ENCODE measurements at regions not wholly inside any gene's neighbourhood (a gene's known extent, or its start where the extent isn't known, plus 50 kb on each side); places are given as distances from the start of the nearest gene placed in this dataset.

DNA sequence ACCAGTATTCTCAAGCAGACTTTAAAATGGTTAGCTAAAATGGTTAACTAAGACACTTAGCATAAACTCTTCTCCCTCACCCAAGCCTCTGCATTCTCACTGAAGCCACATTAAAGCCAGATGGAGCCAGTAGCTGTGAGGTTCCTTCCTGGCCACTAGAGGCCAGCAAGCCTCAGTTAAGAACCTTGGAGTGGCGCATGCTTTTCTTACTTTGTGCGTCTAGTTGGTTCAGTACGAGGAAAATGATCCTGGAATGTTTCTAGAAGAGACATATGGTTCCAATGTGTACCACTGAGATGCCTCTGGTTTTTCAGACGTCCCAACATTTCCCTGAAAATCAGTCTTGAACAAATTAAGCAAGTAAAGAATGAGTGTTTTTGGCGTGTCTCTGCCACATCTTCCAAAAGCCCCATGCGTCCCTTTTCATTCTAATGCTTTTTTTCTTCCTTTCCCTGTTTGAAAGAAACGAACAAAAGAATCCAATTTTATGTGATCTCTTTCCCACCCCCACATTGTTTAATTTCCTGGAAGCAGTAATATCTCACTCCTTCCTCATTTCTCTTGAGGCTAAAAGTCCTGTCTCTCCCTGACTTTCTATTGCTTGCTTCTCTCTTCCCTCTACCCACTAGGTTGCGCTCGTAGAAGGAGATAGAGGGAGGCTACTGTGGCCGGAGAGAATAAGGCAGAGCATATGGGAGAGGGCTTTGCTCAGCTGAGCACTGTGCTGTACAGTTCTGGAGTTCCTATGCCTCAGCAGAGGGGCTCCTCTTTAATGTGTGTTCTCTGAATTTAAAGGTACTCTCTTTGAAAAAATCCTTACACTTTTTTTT is 82.9 kb upstream of the TAB3 start:
- Histone ChIP-seq H3K4me3 (ENCODE audit: low read depth, low read length) (peak overlapping the region; percentile 55), H3K4me1 (ENCODE audit: control insufficient read depth, insufficient read depth, low read length, poor library complexity, severe bottlenecking) (no peaks in the 10 kb centered on the region), H3K9me3 (ENCODE audit: control insufficient read depth in 2 of 2, low read length in 2 of 2) (no peaks in the 10 kb centered on the region), H3K27me3 (ENCODE audit: control insufficient read depth, insufficient read depth, low read length) (no peaks in the 10 kb centered on the region), H3K36me3 (ENCODE audit: control insufficient read depth, insufficient read depth, low read length) (no peaks in the 10 kb centered on the region), H3K27ac (ENCODE audit: insufficient read depth, low read length, poor library complexity, severe bottlenecking) (no peak overlapping the region)
- H3K4me1 Mint-ChIP-seq, result peaks cover 2 to 4% (median 4%) of the 10 kb centered on the region in 4 donors
- peak in 1 of 2 donors; percentile 37 for ATAC-seq (ENCODE audit: low read depth in 2 of 2)
- H3K36me3 Mint-ChIP-seq, result no peaks in the 10 kb centered on the region
- no peak overlapping the region for H3K27ac Mint-ChIP-seq
- H3K9me3 Mint-ChIP-seq, result peaks cover 0 to 1% (median 0%) of the 10 kb centered on the region in 7 donors
- peak overlapping the region in 3 of 4 donors; percentile 23 to 80 (median 63) for H3K4me3 Mint-ChIP-seq
- peak in 2 of 3 donors; percentile 10 to 17 for DNase-seq
- H3K27me3 Mint-ChIP-seq, result peaks cover 14% of the 10 kb centered on the region

DNA sequence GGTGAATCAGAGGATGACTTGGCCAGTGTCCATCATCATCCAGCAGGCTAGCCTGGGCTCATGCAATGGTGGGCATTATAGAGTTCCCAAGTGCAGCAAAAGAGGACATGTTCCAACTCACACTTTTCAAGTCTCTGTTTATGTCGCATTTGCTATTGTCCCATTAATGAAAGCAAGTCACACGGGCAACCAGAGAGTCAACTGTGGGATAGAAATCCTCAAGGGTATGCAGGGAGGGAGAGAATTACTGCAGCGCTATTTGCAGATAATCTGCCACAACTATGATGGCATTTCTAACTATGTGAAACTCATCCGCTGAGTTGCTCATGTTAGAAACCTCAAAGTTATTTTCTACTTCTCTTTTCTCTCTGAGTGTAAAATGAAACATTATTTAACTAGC is 78.5 kb upstream of the TAB3 start:
- no peak overlapping the region for H3K4me3 Mint-ChIP-seq

DNA sequence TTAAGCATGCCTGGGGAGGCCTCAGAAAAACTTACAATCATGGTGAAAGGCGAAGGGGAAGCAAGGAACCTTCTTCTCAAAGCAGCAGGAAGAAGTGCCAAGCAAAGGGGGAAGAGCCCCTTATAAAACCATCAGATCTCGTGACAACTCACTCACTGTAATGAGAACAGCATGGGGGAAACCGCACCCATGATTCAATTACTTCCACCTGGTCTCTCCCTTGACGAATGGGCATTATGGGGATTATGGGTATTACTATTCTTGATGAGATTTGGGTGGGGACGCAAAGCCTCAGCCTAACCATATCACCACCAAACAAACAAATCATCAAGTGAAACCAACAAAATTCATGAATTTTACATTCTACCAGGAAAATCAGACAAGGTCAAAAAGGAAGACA is 76.7 kb upstream of the TAB3 start:
- H3K27ac ChIP-seq (ENCODE audit: insufficient read depth, low read length, poor library complexity, severe bottlenecking), result no peak overlapping the region
- DNase-seq (no peak), ATAC-seq (ENCODE audit: low read depth in 2 of 2) (no peak)
- Mint-ChIP-seq H3K4me3 (no peak overlapping the region), H3K4me1 (no peaks in the 10 kb centered on the region), H3K36me3 (no peaks in the 10 kb centered on the region), H3K9me3 (no peaks in the 10 kb centered on the region), H3K27ac (no peak overlapping the region), H3K27me3 (peaks cover 6% of the 10 kb centered on the region)
- no peaks in the 10 kb centered on the region for H3K9me3 ChIP-seq (ENCODE audit: control insufficient read depth in 2 of 2, low read length in 2 of 2)
- H3K27me3 ChIP-seq (ENCODE audit: control insufficient read depth, insufficient read depth, low read length), result no peaks in the 10 kb centered on the region
- no peak overlapping the region for H3K4me3 ChIP-seq (ENCODE audit: low read depth, low read length)
- H3K4me1 ChIP-seq (ENCODE audit: control insufficient read depth, insufficient read depth, low read length, poor library complexity, severe bottlenecking), result no peaks in the 10 kb centered on the region
- no peaks in the 10 kb centered on the region for H3K36me3 ChIP-seq (ENCODE audit: control insufficient read depth, insufficient read depth, low read length)

More for the DNA sequence above, 78.5 kb upstream of the TAB3 start:
- Mint-ChIP-seq H3K27ac (no peak overlapping the region), H3K4me1 (peaks cover 2 to 4% (median 4%) of the 10 kb centered on the region in 4 donors), H3K27me3 (peaks cover 6% of the 10 kb centered on the region), H3K36me3 (no peaks in the 10 kb centered on the region), H3K9me3 (no peaks in the 10 kb centered on the region)
- no peak overlapping the region for H3K27ac ChIP-seq (ENCODE audit: insufficient read depth, low read length, poor library complexity, severe bottlenecking)
- H3K4me3 ChIP-seq (ENCODE audit: low read depth, low read length), result no peak overlapping the region
- ATAC-seq (ENCODE audit: low read depth in 2 of 2) (no peak), DNase-seq (no peak)
- no peaks in the 10 kb centered on the region for H3K36me3 ChIP-seq (ENCODE audit: control insufficient read depth, insufficient read depth, low read length)
- H3K4me1 ChIP-seq (ENCODE audit: control insufficient read depth, insufficient read depth, low read length, poor library complexity, severe bottlenecking), result no peaks in the 10 kb centered on the region
- H3K27me3 ChIP-seq (ENCODE audit: control insufficient read depth, insufficient read depth, low read length), result no peaks in the 10 kb centered on the region
- no peaks in the 10 kb centered on the region for H3K9me3 ChIP-seq (ENCODE audit: control insufficient read depth in 2 of 2, low read length in 2 of 2)

DNA sequence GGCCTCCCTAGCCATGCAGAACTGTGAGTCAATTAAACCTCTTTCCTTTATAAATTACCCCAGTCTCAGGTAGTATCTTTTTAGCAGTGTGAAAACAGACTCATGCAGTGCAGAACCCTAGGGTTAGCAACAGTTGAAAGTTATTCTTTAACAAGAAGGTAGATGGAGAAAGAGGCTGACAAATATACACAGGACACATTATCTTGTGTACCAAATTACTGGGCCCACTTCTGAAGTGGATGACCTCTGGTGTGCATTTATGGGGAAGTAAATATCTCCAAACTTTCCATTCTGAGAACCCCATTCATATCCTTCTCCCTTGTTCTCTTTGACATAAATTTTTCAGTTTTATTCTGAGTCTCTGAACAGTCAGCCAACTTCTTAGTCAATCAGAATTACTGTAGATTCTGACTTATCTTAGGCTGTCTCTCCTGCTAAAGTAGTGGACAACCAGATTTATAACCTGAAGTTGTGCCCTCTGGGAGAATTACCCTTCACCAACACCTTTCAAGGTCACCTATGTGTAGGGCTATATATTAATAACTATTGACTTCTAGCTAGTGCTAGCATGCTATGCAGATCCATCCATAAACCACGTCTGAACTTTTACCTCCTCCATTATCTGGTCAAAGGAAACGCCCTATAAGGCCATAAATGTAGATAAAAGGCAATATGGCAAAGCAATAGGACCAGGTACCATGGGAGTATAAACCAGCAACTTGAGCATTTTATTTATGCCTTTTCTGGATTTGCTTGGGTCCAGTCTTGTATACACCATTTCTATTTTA is 72.5 kb upstream of the TAB3 start:
- no peak for DNase-seq
- Histone ChIP-seq H3K9me3 (ENCODE audit: control insufficient read depth in 2 of 2, low read length in 2 of 2) (no peaks in the 10 kb centered on the region), H3K27me3 (ENCODE audit: control insufficient read depth, insufficient read depth, low read length) (no peaks in the 10 kb centered on the region), H3K36me3 (ENCODE audit: control insufficient read depth, insufficient read depth, low read length) (no peaks in the 10 kb centered on the region), H3K4me3 (ENCODE audit: low read depth, low read length) (no peak overlapping the region), H3K4me1 (ENCODE audit: control insufficient read depth, insufficient read depth, low read length, poor library complexity, severe bottlenecking) (no peaks in the 10 kb centered on the region), H3K27ac (ENCODE audit: insufficient read depth, low read length, poor library complexity, severe bottlenecking) (no peak overlapping the region)
- peaks cover 6% of the 10 kb centered on the region for H3K27me3 Mint-ChIP-seq
- no peak overlapping the region for H3K27ac Mint-ChIP-seq
- no peak overlapping the region for H3K4me3 Mint-ChIP-seq
- ATAC-seq (ENCODE audit: low read depth in 2 of 2), result no peak
- H3K9me3 Mint-ChIP-seq, result no peaks in the 10 kb centered on the region
- H3K4me1 Mint-ChIP-seq, result no peaks in the 10 kb centered on the region
- no peaks in the 10 kb centered on the region for H3K36me3 Mint-ChIP-seq

DNA sequence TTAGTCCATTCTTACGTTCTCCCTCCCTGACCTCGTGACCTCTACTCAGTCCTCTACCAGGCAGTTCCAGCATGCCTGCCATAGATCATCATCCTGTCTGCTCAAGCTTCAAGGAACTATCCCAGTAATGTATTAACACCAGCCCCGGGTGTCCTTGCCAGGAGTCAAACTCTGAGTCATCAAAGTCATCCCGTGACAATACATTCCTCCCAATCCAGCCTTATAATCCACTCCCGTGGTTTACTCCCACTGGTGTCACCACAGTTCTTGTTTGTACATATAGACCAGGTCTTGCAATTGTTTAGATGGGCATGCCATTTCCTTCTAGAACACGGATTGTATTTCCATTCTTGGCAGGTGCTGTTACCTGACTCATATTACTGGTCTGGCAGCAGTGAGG is 68.7 kb upstream of the TAB3 start:
- no peak overlapping the region for H3K27ac ChIP-seq (ENCODE audit: insufficient read depth, low read length, poor library complexity, severe bottlenecking)
- Mint-ChIP-seq H3K36me3 (no peaks in the 10 kb centered on the region), H3K27ac (no peak overlapping the region), H3K4me1 (no peaks in the 10 kb centered on the region), H3K27me3 (no peaks in the 10 kb centered on the region), H3K4me3 (no peak overlapping the region), H3K9me3 (peaks cover 0 to 2% (median 0%) of the 10 kb centered on the region in 7 donors)
- no peaks in the 10 kb centered on the region for H3K36me3 ChIP-seq (ENCODE audit: control insufficient read depth, insufficient read depth, low read length)
- no peaks in the 10 kb centered on the region for H3K4me1 ChIP-seq (ENCODE audit: control insufficient read depth, insufficient read depth, low read length, poor library complexity, severe bottlenecking)
- no peaks in the 10 kb centered on the region for H3K27me3 ChIP-seq (ENCODE audit: control insufficient read depth, insufficient read depth, low read length)
- H3K4me3 ChIP-seq (ENCODE audit: low read depth, low read length), result no peak overlapping the region
- ATAC-seq (ENCODE audit: low read depth in 2 of 2) (no peak), DNase-seq (no peak)
- no peaks in the 10 kb centered on the region for H3K9me3 ChIP-seq (ENCODE audit: control insufficient read depth in 2 of 2, low read length in 2 of 2)

DNA sequence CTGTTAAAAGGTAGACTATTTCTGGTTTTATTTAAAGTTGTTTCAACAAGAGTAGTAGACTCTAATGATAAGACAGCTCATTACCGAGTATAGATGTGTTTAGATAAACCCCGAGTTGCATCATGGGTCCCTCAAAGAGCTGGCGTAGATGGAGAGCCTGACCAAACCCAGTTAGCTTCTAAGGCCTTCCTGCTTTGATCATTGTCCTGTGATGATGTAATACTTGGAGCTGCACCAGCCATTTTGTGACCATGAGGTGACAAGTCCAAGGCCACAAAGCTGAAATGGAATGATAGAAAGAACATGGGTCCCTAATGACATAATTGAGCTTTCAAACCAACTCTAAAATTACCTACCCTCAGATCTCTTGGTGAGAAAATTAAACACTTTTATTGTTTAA is 66.6 kb upstream of the TAB3 start:
- Histone ChIP-seq H3K9me3 (ENCODE audit: control insufficient read depth in 2 of 2, low read length in 2 of 2) (no peaks in the 10 kb centered on the region), H3K36me3 (ENCODE audit: control insufficient read depth, insufficient read depth, low read length) (no peaks in the 10 kb centered on the region), H3K27me3 (ENCODE audit: control insufficient read depth, insufficient read depth, low read length) (no peaks in the 10 kb centered on the region), H3K4me3 (ENCODE audit: low read depth, low read length) (no peak overlapping the region), H3K27ac (ENCODE audit: insufficient read depth, low read length, poor library complexity, severe bottlenecking) (no peak overlapping the region), H3K4me1 (ENCODE audit: control insufficient read depth, insufficient read depth, low read length, poor library complexity, severe bottlenecking) (no peaks in the 10 kb centered on the region)
- Mint-ChIP-seq H3K36me3 (no peaks in the 10 kb centered on the region), H3K4me3 (no peak overlapping the region), H3K27ac (no peak overlapping the region), H3K9me3 (peaks cover 0 to 2% (median 0%) of the 10 kb centered on the region in 7 donors), H3K4me1 (no peaks in the 10 kb centered on the region), H3K27me3 (no peaks in the 10 kb centered on the region)
- ATAC-seq (ENCODE audit: low read depth in 2 of 2) (no peak), DNase-seq (no peak)

DNA sequence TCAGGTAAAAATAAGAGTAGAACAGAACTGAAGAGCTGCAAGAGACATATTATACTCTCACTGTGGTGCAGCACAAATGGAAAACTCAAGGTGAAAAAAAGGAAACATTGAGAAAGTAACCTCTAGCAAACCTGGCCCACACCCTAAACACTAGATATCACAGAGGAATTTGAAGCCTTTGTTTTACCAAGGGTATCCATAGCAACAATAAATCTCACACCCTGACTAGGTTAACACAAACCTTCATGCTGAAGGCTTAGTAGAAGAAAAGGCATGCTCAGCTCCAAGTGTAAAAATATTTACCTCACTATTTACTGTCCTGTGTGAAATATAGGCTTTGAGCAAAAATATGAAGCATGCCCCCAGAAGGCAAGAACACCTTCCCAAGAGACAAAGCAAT is 61.9 kb upstream of the TAB3 start:
- no peak overlapping the region for H3K27ac Mint-ChIP-seq
- H3K27me3 ChIP-seq (ENCODE audit: control insufficient read depth, insufficient read depth, low read length), result no peaks in the 10 kb centered on the region
- no peak overlapping the region for H3K4me3 ChIP-seq (ENCODE audit: low read depth, low read length)
- H3K36me3 Mint-ChIP-seq, result no peaks in the 10 kb centered on the region
- no peak for ATAC-seq (ENCODE audit: low read depth in 2 of 2)
- H3K4me1 Mint-ChIP-seq, result no peaks in the 10 kb centered on the region
- H3K9me3 ChIP-seq (ENCODE audit: control insufficient read depth in 2 of 2, low read length in 2 of 2), result no peaks in the 10 kb centered on the region
- no peak overlapping the region for H3K4me3 Mint-ChIP-seq
- peaks cover 0 to 6% (median 0%) of the 10 kb centered on the region in 7 donors for H3K9me3 Mint-ChIP-seq
- no peaks in the 10 kb centered on the region for H3K27me3 Mint-ChIP-seq
- no peaks in the 10 kb centered on the region for H3K4me1 ChIP-seq (ENCODE audit: control insufficient read depth, insufficient read depth, low read length, poor library complexity, severe bottlenecking)
- no peak overlapping the region for H3K27ac ChIP-seq (ENCODE audit: insufficient read depth, low read length, poor library complexity, severe bottlenecking)
- no peak for DNase-seq
- no peaks in the 10 kb centered on the region for H3K36me3 ChIP-seq (ENCODE audit: control insufficient read depth, insufficient read depth, low read length)
